Suprapubic skin (tissue), 4 donors: ENCODE measurements at regions not wholly inside any gene's neighbourhood (a gene's known extent, or its start where the extent isn't known, plus 50 kb on each side); places are given as distances from the start of the nearest gene placed in this dataset.

Experiments used
- EP300 ChIP-seq: sonication (generic); formaldehyde crosslinking; IDR thresholded peaks from one replicate; pipeline ENCODE4 v1.6.1; 2017; ENCODE audit warnings: antibody characterized with exemption
- POLR2A ChIP-seq, 2 donors: fragments of 450-650 bp; IDR thresholded peaks; one replicate each; pipeline ENCODE4 v1.6.1; 2017; ENCODE audit warnings: antibody characterized with exemption in 2 of 2, mild to moderate bottlenecking in 2 of 2, moderate library complexity in 2 of 2
- POLR2AphosphoS5 ChIP-seq, 3 donors: sonication (generic); formaldehyde crosslinking; IDR thresholded peaks; one replicate each; pipeline ENCODE4 v1.6.1; 2017; ENCODE audit warnings: antibody characterized with exemption in 3 of 3
- TF ChIP-seq, protein P1 (sequence below), 2 donors: fragments of 200-600 bp in 1 of 2; fragments of 450-650 bp in 1 of 2; sonication (generic) in 1 of 2; IDR thresholded peaks; one replicate each; pipeline ENCODE4 v1.5.1; 2016 to 2019; ENCODE audit warnings: antibody characterized with exemption in 2 of 2, mild to moderate bottlenecking in 1 of 2, moderate library complexity in 1 of 2

DNA sequence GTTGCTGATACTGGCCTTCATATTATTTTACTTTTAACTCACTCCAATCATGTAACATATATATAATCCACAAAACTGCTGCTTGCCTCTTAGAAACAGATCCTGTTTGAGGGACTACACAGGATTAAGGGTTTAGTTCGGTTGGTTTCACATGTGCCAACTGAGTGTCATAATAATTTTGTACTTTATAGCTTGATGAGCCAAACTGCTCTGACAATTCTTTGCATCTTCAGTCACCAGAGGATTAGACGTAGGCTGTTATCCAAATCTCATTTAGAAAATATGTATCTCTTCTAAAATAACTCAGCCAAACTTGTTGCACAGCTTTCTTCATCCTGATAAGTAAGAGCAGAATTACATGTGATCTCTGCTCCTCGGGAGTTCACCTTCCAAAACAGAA is 643.6 kb upstream of the PTCHD4 start:
- TF ChIP-seq, protein P1, sequence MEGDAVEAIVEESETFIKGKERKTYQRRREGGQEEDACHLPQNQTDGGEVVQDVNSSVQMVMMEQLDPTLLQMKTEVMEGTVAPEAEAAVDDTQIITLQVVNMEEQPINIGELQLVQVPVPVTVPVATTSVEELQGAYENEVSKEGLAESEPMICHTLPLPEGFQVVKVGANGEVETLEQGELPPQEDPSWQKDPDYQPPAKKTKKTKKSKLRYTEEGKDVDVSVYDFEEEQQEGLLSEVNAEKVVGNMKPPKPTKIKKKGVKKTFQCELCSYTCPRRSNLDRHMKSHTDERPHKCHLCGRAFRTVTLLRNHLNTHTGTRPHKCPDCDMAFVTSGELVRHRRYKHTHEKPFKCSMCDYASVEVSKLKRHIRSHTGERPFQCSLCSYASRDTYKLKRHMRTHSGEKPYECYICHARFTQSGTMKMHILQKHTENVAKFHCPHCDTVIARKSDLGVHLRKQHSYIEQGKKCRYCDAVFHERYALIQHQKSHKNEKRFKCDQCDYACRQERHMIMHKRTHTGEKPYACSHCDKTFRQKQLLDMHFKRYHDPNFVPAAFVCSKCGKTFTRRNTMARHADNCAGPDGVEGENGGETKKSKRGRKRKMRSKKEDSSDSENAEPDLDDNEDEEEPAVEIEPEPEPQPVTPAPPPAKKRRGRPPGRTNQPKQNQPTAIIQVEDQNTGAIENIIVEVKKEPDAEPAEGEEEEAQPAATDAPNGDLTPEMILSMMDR (IDR thresholded peaks at IDR 0.05), result no peak
- TF ChIP-seq POLR2AphosphoS5 (IDR thresholded peaks at IDR 0.05) (no peak), POLR2A (IDR thresholded peaks at IDR 0.05) (no peak), EP300 (no peak)
